Stimulated activated CD4-positive, alpha-beta T cell treated with anti-CD3 and anti-CD28 coated beads, Interleukin-1b, Interleukin-23, amount 100 ng/mL, for 4 hours (primary cell): ENCODE measurements at regions not wholly inside any gene's neighbourhood (a gene's known extent, or its start where the extent isn't known, plus 50 kb on each side); places are given as distances from the start of the nearest gene placed in this dataset.

Source experiments
- DNase-seq, 2 donors: peaks; one replicate each; pipeline ENCODE4 v3.0.0-alpha.2; 2020; ENCODE audit warnings: low read depth in 2 of 2

DNA sequence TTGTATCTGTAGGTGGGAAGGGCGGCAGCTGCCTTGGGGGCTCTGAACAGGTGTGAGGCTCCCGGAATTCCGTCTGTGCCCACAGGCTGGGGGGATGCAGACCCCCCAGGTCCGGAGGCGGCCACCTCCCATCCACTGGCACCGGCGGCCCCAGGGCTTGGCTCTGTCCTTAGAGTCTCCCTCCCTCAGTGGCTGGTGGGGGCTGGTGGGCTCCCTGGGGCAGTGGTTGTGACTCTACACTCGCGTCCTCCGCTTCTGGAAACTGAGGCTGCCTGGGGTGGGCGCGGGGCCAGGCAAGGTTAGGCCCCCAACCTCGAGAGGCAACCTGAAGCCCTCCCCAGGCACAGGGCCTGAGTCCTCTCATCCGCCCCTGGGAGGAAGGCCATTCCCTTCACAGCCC is 1305.4 kb downstream of the BRD1 start:
- no peak for DNase-seq

DNA sequence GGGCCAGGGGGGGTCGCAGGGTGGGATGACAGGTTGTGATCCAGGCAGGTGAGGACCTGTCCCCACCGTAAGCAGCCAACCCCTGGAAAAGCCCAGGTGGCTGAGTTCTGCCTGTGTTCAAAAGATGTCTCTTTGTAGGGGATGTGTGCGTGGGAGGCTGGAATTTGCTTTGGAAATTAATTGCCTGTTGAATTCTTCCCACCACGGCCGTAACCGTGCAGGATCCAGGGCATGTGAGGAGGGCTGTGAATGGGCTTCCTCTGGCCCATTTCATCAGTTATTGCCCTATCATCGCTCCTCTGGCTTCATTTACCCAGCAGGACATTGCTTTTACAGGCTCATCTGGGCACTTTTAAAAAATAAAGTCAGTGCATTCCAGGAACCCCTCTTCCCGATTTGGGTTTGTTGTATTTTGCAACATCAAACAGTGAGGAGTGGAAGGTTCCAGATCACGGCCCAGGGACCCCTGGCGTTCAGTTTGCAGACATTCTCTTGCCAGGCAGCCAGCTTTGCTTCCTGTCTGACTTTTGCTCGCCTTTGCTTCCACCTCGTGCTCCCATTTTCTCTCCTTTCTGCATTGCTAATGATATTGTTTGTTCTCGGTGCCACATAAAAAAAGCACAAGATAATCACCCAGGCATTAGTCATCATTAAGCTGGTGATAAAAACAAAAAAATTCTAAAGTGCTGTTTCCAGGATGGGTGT is 1306.6 kb downstream of the BRD1 start:
- no peak for DNase-seq

DNA sequence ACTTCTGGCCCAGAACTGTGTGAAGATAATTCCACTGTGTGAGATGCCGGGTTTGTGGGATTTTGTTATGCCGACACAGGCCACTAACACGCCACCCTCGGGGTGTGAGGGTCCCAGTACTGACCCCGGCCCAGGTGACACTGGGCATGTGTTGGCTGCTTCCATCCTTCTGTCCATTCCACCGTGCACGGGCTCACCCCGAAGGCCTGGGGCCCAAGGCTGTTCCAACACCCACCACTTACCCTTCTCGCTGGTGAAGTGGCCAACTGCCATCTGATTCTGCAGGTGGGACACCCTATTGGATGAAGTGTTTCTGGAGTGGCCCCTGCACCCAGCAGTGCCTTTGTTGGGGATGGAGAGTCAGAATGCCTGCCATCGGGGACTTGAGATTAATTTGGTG is 1307.5 kb downstream of the BRD1 start:
- DNase-seq: no peak

DNA sequence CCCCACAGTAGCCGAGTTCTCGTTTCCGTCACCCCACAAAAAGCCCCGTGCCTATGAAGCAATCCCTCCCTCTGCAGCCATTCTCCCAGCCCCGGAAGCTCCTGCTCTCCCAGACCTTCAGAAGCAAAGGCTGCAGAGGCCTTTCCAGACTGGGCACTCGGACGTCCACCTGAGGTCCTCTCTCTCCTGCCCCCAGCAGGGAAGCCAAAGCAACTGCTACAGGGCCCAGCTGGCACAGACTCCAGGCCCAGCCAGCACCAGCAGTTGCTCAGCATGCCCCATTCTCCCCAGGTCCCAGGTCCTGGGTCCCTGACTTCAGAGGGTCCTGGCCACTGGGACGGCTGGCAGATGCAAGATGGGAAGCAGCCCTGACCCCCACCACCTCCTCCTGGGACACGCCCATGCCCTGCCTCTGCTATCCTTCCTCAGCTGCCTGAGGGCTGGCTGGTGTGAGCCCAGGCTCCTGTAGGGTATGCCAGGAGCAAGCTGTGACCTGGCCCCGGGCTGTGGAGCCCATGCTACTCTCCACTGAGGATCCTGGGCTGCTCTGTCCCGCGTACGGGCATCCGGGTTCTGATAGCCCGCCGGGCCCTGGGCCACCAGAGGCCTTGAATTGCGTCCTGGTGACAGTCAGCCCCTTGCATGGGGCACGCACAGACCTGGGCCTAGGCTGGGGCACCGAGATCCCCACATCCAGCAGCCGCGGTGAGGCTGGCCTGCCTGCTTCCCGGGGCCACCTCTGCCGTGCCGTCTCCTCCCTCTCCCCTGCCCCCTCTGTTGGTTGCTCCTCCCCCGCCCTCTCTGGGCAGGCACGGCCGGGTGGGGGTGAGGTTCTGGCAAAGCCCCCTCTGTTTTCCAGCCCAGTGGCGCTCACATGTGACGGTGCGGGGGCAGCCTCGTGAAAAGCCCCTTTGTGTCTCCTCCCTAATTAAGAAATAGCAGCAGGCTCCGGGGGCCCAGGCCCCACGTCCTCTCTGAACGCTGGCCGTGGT is 1310.3 kb downstream of the BRD1 start:
- DNase-seq: no peak

DNA sequence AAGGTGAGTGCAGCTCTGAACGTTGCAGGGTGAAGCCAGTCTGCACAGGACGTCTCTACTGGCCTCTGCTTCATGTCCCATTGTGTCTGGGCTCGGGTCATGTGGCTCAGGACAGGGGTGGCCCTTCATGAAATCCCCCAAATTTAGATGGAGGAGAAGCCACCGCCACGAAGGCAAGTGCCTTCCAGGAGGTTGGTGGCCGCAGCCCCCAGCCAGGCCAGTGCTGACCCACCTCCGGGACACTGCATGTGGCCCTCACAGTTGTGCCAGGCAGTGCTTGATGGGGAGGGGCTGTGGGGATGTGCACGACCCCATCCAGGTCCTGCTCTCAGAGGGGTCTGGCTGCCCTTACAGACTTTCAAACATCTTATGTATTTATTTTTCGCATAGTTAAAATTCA is 1311.1 kb downstream of the BRD1 start:
- DNase-seq: no peak

DNA sequence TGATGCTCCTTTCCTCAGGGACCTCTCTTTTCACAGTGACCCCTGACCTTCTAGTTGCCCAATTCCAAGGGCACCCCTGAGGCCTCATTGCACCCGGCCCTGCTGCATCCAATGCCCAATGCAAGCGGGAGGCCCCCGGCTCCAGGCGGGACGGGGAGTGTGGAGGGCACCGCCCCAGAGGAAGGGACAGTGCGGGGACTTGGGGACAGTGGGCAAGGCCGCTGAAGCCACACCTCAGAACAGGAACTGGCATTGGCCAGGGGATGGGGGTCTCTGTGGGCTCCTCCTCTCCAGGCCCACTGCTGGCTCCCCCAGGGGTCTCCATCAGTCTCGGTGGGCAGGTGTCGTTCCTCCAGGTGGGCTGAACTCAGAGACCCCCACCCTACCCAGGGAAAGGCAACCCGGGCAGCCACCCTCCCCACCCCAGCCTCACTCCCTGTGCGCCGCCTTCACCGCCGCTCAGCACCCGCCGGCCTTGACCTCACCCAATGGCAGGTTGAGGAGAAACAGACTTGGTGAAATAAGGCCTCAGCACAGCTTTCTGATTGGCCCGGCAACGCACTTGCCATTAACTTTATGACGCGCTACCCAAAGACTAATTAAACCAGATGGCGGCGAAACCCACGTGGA is 1312.0 kb downstream of the BRD1 start:
- DNase-seq: no peak

DNA sequence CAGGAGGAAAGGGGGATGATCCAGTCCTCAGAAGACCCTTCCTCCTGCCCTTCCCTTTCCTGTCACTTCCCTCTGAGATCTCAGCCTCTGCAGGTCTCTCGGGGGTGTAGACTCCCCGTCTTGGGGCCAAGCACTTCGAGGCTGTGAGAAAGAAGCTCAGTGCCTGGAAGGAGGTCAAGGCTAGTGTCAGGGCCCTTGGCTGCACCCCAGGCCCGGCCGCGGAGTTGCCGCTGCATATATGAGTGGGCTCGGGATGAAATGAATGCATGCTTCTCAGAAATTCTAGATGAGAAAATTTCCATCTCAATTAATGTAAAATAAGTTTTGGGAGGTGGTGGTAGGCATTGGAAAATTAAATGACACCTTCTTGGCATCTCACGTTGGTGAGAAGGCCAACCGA is 1313.7 kb downstream of the BRD1 start:
- DNase-seq: no peak

DNA sequence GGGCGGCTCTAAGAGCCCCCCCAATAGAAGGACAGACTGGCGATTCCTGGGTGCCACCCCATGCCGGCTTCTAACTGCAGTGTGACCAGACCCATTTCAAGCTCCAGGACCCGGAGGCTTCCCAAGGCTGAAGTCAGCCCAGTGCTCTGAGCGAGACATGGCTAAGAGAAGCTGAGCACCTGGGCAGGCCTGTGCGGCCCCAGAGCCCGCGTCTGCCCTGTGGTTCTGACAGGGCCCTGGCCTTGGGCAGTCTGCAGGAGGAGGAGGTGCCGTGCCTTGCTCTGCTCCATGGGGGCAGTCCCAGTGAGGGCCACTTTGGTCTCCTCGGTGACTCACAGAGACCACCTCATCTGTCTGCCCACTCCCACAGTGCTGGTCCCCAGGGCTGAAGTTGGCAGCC is 1314.2 kb downstream of the BRD1 start:
- no peak for DNase-seq

DNA sequence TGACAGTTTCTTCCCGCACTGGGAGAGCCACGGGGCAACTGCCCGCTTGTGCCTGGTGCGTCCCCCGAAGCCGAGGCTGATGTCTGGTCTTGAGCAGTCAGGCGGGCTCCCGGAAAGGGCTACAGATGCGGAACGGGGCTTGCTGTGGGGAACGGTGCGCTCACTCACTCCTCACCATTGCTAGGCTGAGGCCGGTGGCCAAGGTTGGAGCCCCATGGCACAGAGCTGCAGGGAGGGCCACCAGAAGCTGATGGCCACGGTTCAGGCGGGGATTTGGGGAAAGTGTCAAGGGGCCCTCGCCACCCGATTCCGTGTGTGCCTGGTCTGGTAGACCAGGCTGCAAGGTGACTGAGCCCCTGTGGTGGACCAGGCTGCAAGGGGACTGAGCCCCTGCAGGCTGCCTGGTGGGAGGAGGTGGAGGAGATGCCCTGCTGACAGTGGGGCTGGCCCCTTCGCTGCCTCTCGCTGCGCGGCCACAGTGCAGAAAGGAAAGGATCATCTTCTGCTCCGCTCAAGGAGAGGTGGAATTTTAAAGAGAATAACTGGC is 1315.8 kb downstream of the BRD1 start:
- DNase-seq: no peak

DNA sequence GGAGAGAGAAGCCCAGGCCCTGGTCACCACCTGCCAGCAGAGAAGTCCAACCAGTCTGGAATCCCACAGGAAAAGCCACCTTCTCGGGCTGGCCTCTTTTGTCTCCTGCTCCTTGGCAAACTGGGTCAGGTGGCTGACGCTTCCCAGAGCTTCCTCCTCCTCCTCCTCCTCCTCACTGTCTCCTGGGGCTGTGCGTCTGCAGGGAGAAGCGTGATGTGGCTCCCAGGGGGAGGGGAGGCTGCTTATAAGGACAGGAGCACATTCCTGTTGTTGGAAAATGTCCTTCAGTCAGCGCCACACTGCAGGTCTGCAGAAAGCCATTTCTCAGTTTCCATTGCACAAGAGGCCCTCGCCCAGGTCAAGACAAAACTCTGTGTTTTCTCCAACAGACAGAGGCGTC is 1316.5 kb downstream of the BRD1 start:
- no peak for DNase-seq

DNA sequence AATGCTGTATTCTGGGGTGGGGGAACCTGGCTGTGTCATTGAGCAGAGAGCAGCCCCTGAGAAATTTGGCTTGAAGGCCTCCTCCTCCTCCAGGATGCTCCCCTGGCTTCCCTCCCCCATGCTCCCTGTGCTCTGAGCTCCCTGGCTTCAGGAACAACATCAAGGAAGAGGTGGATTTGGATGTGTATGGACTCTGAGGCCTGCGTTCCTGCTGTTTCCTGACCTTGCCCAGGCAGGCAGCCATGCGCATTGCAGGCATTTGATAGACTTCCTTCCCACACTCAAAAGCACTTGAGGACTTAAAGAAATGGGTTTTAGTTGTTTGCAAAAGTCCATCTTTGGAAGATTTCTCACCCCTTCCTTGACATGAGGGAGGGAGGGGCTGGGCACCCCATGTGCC is 1317.1 kb downstream of the BRD1 start:
- DNase-seq: no peak

DNA sequence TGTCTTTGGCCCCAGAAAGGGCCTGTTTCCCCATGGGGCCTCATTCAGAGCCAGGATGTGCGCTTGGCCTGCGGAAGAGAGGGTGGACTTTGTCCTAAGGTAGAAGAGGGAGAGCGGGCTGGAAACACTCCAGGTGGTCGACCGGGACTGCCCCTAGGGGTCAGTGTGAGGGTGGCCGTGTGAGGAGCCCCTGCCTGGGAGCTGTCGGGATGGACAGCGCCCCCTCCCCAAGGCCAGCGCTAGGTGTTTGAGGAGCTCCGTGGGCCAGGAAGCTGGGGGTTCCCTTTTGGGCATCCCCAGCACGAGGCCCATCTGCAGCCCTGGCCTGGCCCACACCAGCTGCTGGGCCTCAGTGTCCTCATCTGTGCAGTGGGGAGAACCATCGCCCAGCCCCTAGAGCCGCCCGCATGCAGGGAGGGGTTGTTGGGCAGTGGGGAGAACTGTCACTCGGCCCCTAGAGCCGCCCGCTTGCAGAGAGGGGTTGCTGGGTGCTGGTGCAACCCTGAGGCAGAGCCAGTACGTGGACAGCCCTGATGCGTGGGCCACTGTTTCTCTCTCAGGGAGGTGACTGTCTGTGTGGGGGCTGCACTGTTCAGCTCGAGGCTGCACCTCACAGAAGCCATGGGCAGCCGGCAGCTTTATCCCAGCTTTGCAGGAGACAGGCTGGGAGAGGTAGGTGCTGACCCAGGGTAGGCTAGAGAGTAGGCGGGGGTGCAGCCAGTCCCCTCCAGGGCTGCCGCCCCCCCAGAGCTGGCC is 1319.9 kb downstream of the BRD1 start:
- DNase-seq: no peak

DNA sequence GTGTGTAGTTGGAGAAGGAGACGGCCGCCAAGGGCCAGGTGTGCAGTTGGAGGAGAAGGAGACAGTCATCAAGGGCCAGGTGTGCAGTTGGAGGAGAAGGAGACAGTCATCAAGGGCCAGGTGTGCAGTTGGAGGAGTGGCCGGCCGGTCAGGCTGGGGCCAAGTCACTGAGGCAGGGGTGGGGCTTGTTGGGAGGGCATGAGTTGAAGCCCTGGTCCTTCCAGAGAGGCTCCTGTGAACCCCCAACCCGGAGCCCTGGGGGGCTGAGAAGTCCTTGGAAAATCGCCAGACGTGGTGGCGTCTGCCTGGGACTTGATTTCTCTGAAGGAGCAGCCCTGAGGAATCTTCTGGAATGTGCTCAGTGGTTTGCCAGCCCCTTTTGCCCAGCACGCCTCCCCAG is 1320.5 kb downstream of the BRD1 start:
- DNase-seq: no peak

DNA sequence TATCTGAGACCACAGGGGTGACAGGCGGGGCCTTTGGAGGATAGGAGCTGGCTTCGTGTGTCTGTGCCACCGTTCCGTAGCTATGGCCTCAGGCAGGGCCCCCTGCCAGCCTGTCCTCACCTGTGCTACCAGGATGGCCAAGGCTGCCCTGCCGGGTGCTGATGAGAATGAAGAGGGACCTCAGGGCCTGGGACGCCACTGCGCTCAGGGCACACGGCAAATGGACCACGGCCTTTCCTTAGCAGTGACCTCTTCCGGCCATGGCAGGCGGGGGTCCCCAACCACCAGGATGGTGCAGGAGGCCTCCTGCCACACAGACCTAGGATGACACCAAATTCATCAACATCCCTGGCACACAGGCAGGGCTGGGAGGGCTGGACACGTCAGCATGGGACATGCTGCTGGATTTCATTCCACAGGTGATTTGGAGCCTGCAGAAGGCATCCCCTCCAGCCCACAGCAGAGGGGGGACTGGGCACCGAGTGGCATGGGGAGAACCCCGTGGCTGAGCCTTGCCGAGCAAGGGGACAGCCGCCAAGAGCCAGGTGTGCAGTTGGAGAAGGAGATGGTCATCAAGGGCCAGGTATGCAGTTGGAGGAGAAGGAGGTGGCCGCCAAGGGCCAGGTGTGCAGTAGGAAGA is 1321.0 kb downstream of the BRD1 start:
- no peak for DNase-seq

DNA sequence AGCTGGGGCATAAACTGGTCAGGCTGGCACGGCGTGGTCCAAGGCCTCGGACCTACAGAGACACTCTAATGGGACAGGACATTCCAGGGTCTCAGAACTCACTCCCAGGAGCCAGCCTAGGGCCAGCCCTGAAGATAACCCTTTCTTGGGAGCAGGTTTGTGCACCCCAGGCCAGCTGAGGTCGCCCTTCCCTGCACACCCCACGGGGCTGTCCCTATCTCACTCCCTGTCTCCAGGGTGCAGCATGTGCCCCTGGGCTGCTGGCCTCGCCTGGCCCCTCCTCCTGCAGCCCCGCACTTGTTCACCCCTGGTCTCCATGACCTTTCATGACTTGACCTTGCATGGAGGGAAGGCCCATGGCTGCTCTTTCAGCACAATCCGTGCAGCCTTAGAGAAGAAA is 1321.8 kb downstream of the BRD1 start:
- DNase-seq: no peak

DNA sequence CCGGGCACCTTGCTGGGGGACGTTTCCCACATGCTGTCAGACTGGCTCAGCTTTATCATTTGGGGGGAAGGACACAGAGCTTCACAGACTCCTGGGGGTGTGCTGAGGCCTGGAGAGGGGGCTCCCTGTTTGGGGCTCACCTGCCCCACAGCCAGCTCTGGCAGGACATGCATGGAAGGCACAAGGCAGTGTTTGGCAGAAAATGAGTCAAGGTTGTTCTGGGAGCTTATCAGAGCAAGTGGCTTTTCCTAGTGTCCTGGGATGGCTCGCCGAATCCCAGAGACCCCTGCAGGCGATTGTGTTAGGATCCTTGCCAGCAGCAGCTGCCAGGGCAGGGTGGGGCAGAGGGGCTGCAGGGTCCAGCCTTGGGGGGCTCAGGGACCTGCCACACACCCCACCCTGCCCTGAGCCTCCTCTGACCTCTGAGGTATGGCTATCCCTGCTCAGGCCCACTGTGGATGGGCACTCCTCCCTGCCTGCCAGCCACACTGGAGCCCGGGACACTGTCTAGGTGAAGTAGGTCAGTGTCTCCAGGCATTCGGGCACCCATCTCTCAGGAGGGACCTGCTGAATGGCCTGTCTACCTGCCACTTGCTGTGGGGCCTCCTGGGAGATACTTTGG is 1323.0 kb downstream of the BRD1 start:
- no peak for DNase-seq

DNA sequence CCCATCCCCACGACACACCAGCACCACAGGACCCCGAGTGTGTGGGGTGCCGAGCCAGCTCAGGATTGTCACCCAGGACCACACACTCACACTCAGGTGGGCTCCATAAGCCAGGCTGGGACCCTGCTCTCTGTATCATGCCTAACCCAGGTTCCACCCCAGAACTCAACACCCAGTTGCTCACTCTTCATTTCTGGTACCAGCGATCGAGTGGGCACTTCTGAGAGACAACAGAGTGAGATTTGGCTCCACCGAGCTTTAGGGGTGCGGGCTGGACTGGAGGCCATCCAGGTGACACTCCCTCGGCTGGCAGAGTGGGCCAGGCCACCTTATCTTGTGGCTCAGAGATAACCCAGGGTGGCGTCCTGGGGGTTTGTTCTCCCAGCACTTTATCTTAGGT is 1323.8 kb downstream of the BRD1 start:
- no peak for DNase-seq

DNA sequence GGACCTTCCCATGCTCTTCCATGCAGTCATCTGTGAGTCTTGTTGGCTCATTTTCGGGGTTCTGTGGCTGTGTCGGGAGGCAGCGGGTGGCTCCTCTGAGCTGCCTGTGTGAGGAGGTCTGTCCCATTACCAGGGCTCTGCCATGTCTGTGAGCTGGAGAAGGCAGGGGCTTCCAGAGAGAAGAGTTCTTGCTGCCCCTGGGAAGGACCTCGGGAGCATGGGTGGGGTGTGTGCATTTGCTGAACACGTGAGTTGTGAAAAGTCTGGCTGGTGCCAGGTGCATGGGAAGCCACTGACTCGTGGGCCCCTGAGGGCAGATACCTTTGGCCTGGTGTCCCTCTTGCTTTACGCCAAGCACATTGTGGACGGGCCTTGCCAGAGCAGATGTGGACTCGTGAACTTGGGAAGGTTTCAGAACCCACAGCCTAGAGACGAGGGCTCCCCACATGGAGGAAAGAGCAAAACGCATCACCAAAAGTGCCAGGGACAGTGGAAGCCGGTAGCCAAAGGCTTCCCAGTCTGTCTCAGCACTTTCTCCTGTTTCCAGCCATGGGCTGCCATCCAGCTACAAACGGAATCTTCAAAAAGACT is 1324.5 kb downstream of the BRD1 start:
- no peak for DNase-seq

DNA sequence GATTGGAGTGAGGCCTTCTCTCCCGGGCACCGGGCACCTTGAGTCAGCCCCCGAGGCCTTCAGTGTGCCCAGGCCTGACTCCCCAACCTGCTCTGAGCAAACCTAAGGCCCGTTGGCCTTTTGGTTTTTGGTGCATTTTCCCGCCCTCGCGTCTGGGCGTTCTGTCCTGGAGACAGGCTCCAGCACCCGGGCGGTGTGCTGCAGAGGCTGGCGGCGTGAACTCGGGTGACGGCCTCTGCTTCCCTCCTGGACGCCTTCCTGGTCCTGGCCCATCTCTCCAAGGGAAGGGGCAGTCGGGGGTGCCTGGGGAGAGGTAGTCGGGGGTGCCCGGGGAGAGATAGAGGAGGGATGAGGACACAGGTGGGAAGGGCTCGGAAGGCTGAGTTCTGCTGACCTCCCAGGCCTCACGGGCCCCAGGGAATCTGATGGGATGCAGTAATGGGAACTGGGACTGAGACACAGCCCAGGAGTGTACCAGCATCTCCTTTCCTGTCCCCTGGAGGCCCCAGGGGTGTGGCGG is 1326.4 kb downstream of the BRD1 start:
- no peak for DNase-seq
